GM21367 (cell line): ENCODE measurements at regions not wholly inside any gene's neighbourhood (a gene's known extent, or its start where the extent isn't known, plus 50 kb on each side); places are given as distances from the start of the nearest gene placed in this dataset.
"Not testable (repeated sequence)": the region's sequence is repeated elsewhere in the genome, so short reads cannot be mapped to it uniquely, and the experiment has no call there.

Experiments used
- ATAC-seq: cut with Tn5 transposase; IDR thresholded peaks from one replicate; pipeline ENCODE4 v1.9.1; 2021; ENCODE audit not compliant: unreplicated experiment

GRCh38 chr4:15162465-15163283, 160.4 kb downstream of the CPEB2 start:
- ATAC-seq, result no peak

- no peak for ATAC-seq
Observed at GRCh38 chr4:15163284-15163645, 161.0 kb downstream of the CPEB2 start.

- no peak for ATAC-seq
Observed at GRCh38 chr4:15164571-15164970, 162.3 kb downstream of the CPEB2 start.

GRCh38 chr4:15167743-15168142, 165.5 kb downstream of the CPEB2 start:
- no peak for ATAC-seq

- no peak for ATAC-seq
Observed at GRCh38 chr4:15168759-15169158, 166.5 kb downstream of the CPEB2 start.

GRCh38 chr4:15171725-15172124, 169.4 kb downstream of the CPEB2 start:
- no peak for ATAC-seq

GRCh38 chr4:15173251-15173650, 171.0 kb downstream of the CPEB2 start:
- ATAC-seq, result no peak

- ATAC-seq, result not testable (repeated sequence)
Observed at GRCh38 chr4:15174168-15174567, 171.9 kb downstream of the CPEB2 start.

GRCh38 chr4:15179842-15180241, 177.6 kb downstream of the CPEB2 start:
- not testable (repeated sequence) for ATAC-seq

GRCh38 chr4:15182600-15183220, 180.4 kb downstream of the CPEB2 start:
- no peak for ATAC-seq

- ATAC-seq, result no peak
Observed at GRCh38 chr4:15186149-15186548, 183.9 kb downstream of the CPEB2 start.

- ATAC-seq, result no peak
Observed at GRCh38 chr4:15186806-15187205, 184.5 kb downstream of the CPEB2 start.

GRCh38 chr4:15188605-15189539, 186.6 kb downstream of the CPEB2 start:
- peak; percentile 63 for ATAC-seq

- ATAC-seq, result no peak
Observed at GRCh38 chr4:15194520-15194919, 192.2 kb downstream of the CPEB2 start.

- no peak for ATAC-seq
Observed at GRCh38 chr4:15197005-15197404, 194.7 kb downstream of the CPEB2 start.

GRCh38 chr4:15198070-15198727, 195.9 kb downstream of the CPEB2 start:
- ATAC-seq, result no peak

- ATAC-seq, result no peak
Observed at GRCh38 chr4:15201782-15202181, 199.5 kb downstream of the CPEB2 start.

- no peak for ATAC-seq
Observed at GRCh38 chr4:15202481-15202880, 200.2 kb downstream of the CPEB2 start.

GRCh38 chr4:15206526-15206925, 204.2 kb downstream of the CPEB2 start:
- not testable (repeated sequence) for ATAC-seq

GRCh38 chr4:15213302-15213970, 211.2 kb downstream of the CPEB2 start:
- no peak for ATAC-seq
